ENCODE measurements at regions not wholly inside any gene's neighbourhood (a gene's known extent, or its start where the extent isn't known, plus 50 kb on each side); places are given as distances from the start of the nearest gene placed in this dataset.

GRCh38 chr13:105573136-105573535, 962.3 kb downstream of the EFNB2 start:
- no peak for DNase-seq
- Mint-ChIP-seq H3K4me3 (no peak overlapping the region), H3K27ac (no peak overlapping the region), H3K36me3 (ENCODE audit: low read depth) (no peaks in the 10 kb centered on the region), H3K27me3 (ENCODE audit: insufficient read depth) (no peaks in the 10 kb centered on the region; the same call in 1 of the 2 replicates), H3K9me3 (peaks cover 10% of the 10 kb centered on the region), H3K4me1 (ENCODE audit: low read depth) (peaks cover 6% of the 10 kb centered on the region; the same call in 1 of the 2 replicates)
- no peak for TF ChIP-seq CTCF (IDR thresholded peaks at IDR 0.05)

GRCh38 chr13:105572401-105572800, 963.1 kb downstream of the EFNB2 start:
- Mint-ChIP-seq H3K4me1 (ENCODE audit: low read depth) (peaks cover 8% of the 10 kb centered on the region; the same call in 1 of the 2 replicates), H3K27ac (no peak overlapping the region), H3K9me3 (peaks cover 13% of the 10 kb centered on the region), H3K4me3 (no peak overlapping the region), H3K36me3 (ENCODE audit: low read depth) (no peaks in the 10 kb centered on the region), H3K27me3 (ENCODE audit: insufficient read depth) (no peaks in the 10 kb centered on the region; the same call in 1 of the 2 replicates)
- no peak for DNase-seq
- TF ChIP-seq CTCF (IDR thresholded peaks at IDR 0.05) = no peak

GRCh38 chr13:105569816-105570215, 965.6 kb downstream of the EFNB2 start:
- Mint-ChIP-seq H3K9me3 (peaks cover 10% of the 10 kb centered on the region), H3K27me3 (ENCODE audit: insufficient read depth) (no peaks in the 10 kb centered on the region; the same call in 1 of the 2 replicates), H3K4me1 (ENCODE audit: low read depth) (peaks cover 24% of the 10 kb centered on the region; the same call in 1 of the 2 replicates), H3K4me3 (no peak overlapping the region), H3K36me3 (ENCODE audit: low read depth) (no peaks in the 10 kb centered on the region), H3K27ac (no peak overlapping the region)
- TF ChIP-seq CTCF (IDR thresholded peaks at IDR 0.05) = no peak
- no peak for DNase-seq

- DNase-seq = no peak
- peaks cover 4% of the 10 kb centered on the region; the same call in 1 of the 2 replicates for H3K9me3 Mint-ChIP-seq
- H3K36me3 Mint-ChIP-seq (ENCODE audit: low read depth) = no peaks in the 10 kb centered on the region
- no peaks in the 10 kb centered on the region; the same call in 1 of the 2 replicates for H3K27me3 Mint-ChIP-seq (ENCODE audit: insufficient read depth)
- no peak overlapping the region for H3K27ac Mint-ChIP-seq
- H3K4me3 Mint-ChIP-seq = no peak overlapping the region
- TF ChIP-seq CTCF (IDR thresholded peaks at IDR 0.05) = no peak
- peaks cover 21% of the 10 kb centered on the region; the same call in 1 of the 2 replicates for H3K4me1 Mint-ChIP-seq (ENCODE audit: low read depth)
These were observed 967.4 kb downstream of the EFNB2 start for GRCh38 chr13:105567951-105568525.

GRCh38 chr13:105565136-105565727, 970.2 kb downstream of the EFNB2 start:
- Mint-ChIP-seq H3K27ac (no peak overlapping the region), H3K27me3 (ENCODE audit: insufficient read depth) (peaks cover 2% of the 10 kb centered on the region), H3K9me3 (peaks cover 4% of the 10 kb centered on the region; the same call in 1 of the 2 replicates), H3K4me3 (no peak overlapping the region), H3K36me3 (ENCODE audit: low read depth) (no peaks in the 10 kb centered on the region), H3K4me1 (ENCODE audit: low read depth) (peaks cover 18% of the 10 kb centered on the region; the same call in 1 of the 2 replicates)
- DNase-seq = no peak
- TF ChIP-seq CTCF (IDR thresholded peaks at IDR 0.05) = no peak
